Erythroblast (primary cell): ENCODE measurements at regions not wholly inside any gene's neighbourhood (a gene's known extent, or its start where the extent isn't known, plus 50 kb on each side); places are given as distances from the start of the nearest gene placed in this dataset.

Experiments
- GATA1 ChIP-seq: IDR thresholded peaks from 2 replicates; pipeline ENCODE4 v1.6.1; 2011; ENCODE audit warnings: low read depth, mild to moderate bottlenecking, control low read depth, low read length, moderate library complexity
- POLR2A ChIP-seq: IDR thresholded peaks from 2 replicates; pipeline ENCODE4 v1.6.1; 2011; ENCODE audit warnings: mild to moderate bottlenecking, low read length

- TF ChIP-seq POLR2A = no peak
- no peak for TF ChIP-seq GATA1
Observed at GRCh38 chr9:96175796-96176195, 126.2 kb downstream of the HSD17B3 start.
